HepG2 (cell line): ENCODE measurements at regions not wholly inside any gene's neighbourhood (a gene's known extent, or its start where the extent isn't known, plus 50 kb on each side); places are given as distances from the start of the nearest gene placed in this dataset.

Source experiments
- AKAP8 ChIP-seq: sonication (generic); formaldehyde crosslinking; IDR thresholded peaks from 2 replicates; pipeline ENCODE4 v1.5.1; 2020; ENCODE audit warnings: mild to moderate bottlenecking, missing genetic modification reagents
- ATF7-NPFF ChIP-seq: sonication (generic); formaldehyde crosslinking; IDR thresholded peaks from 2 replicates; pipeline ENCODE4 v1.8.1; 2023; ENCODE audit warnings: mild to moderate bottlenecking, low read depth, missing genetic modification reagents, moderate library complexity
- DRAP1 ChIP-seq: IDR thresholded peaks from 2 replicates; pipeline ENCODE4 v1.6.1; 2016; ENCODE audit warnings: missing genetic modification reagents, missing compliant biosample characterization
- GATAD2A ChIP-seq: IDR thresholded peaks from 2 replicates; pipeline ENCODE4 v1.6.1; 2016
- HMGXB4 ChIP-seq, 2 experiments: sonication (generic) in 1 of 2; formaldehyde crosslinking in 1 of 2; IDR thresholded peaks; 2 replicates each; pipeline versions ENCODE4 v1.4.0 to v1.6.1; 2018 to 2020; ENCODE audit warnings: missing genetic modification reagents in 2 of 2, borderline replicate concordance in 1 of 2, low read depth in 1 of 2, mild to moderate bottlenecking in 1 of 2, missing biosample characterization in 1 of 2
- KDM6A ChIP-seq: IDR thresholded peaks from 2 replicates; pipeline ENCODE4 v1.6.1; 2016; ENCODE audit warnings: low read depth
- NONO ChIP-seq, 2 experiments: fragments of 450-650 bp in 1 of 2; sonication (generic) in 1 of 2; formaldehyde crosslinking in 1 of 2; IDR thresholded peaks in 1 of 2; conservative IDR thresholded peaks in 1 of 2; 2 replicates each; pipeline versions ENCODE4 v1.6.1 to v1.8.0; 2017 to 2022; ENCODE audit warnings: mild to moderate bottlenecking in 1 of 2, missing genetic modification reagents in 1 of 2, moderate library complexity in 1 of 2
- RBM22 ChIP-seq: fragments of 200-400 bp; formaldehyde crosslinking; optimal IDR thresholded peaks from 2 replicates; pipeline ENCODE3; 2017; ENCODE audit warnings: mild to moderate bottlenecking, low read length, moderate library complexity
- SRY ChIP-seq: sonication (generic); formaldehyde crosslinking; IDR thresholded peaks from 2 replicates; pipeline ENCODE4 v1.8.0; 2022; ENCODE audit warnings: mild to moderate bottlenecking, missing genetic modification reagents
- TCF7L2 ChIP-seq: IDR thresholded peaks from 2 replicates; pipeline ENCODE4 v1.6.1; 2011; ENCODE audit warnings: mild to moderate bottlenecking, low read depth, low read length, moderate library complexity
- THAP7 ChIP-seq: sonication (generic); formaldehyde crosslinking; IDR thresholded peaks from 2 replicates; pipeline ENCODE4 v1.8.1; 2023; ENCODE audit warnings: mild to moderate bottlenecking, missing genetic modification reagents
- USF2 ChIP-seq, 2 experiments: sonication (generic) in 1 of 2; formaldehyde crosslinking in 1 of 2; IDR thresholded peaks; 2 replicates each; pipeline versions ENCODE4 v1.5.1 to v1.6.1; 2011 to 2020; ENCODE audit warnings: borderline replicate concordance in 1 of 2, low read depth in 1 of 2, low read length in 1 of 2, mild to moderate bottlenecking in 1 of 2, missing genetic modification reagents in 1 of 2, moderate library complexity in 1 of 2
- ZC3H13 ChIP-seq: sonication (generic); formaldehyde crosslinking; IDR thresholded peaks from 2 replicates; pipeline ENCODE4 v1.8.1; 2023; ENCODE audit warnings: mild to moderate bottlenecking, missing genetic modification reagents, moderate library complexity
- ZFP36L2 ChIP-seq: sonication (generic); formaldehyde crosslinking; IDR thresholded peaks from 2 replicates; pipeline ENCODE4 v1.4.0; 2020; ENCODE audit warnings: missing genetic modification reagents
- ZNF326 ChIP-seq: sonication (generic); formaldehyde crosslinking; IDR thresholded peaks from 2 replicates; pipeline ENCODE4 v1.4.0; 2020; ENCODE audit warnings: missing genetic modification reagents, borderline replicate concordance
- ZNF567 ChIP-seq: sonication (generic); formaldehyde crosslinking; IDR thresholded peaks from 2 replicates; pipeline ENCODE4 v1.8.1; 2023; ENCODE audit warnings: mild to moderate bottlenecking, missing genetic modification reagents, borderline replicate concordance
- ZNF646 ChIP-seq: sonication (generic); formaldehyde crosslinking; IDR thresholded peaks from 2 replicates; pipeline ENCODE4 v1.9.0; 2021; ENCODE audit warnings: mild to moderate bottlenecking, missing genetic modification reagents
- ZSCAN9 ChIP-seq: IDR thresholded peaks from 2 replicates; pipeline ENCODE4 v1.6.1; 2016; ENCODE audit warnings: borderline replicate concordance

GRCh38 chrX:109830704-109831206 is 97.7 kb upstream of the ACSL4 start (continued):
- TF ChIP-seq GATAD2A (no peak; the same call in 1 of the 2 replicates), ZFP36L2 (CRISPR knock-in tag) (no peak), ZNF567 (CRISPR knock-in tag) (no peak), DRAP1 (CRISPR knock-in tag) (no peak), ZC3H13 (CRISPR knock-in tag) (no peak), ZSCAN9 (CRISPR knock-in tag) (no peak), SRY (CRISPR knock-in tag) (no peak), TCF7L2 (peak; percentile 56; the same call in 1 of the 2 replicates), NONO (IDR thresholded peaks at IDR 0.05) (no peak), NONO (CRISPR knock-in tag; conservative IDR thresholded peaks at IDR 0.05) (no peak), ATF7-NPFF (CRISPR knock-in tag) (no peak), ZNF646 (CRISPR knock-in tag) (no peak), USF2 (IDR thresholded peaks at IDR 0.05; ENCODE audit: low read depth, low read length) (no peak), USF2 (CRISPR knock-in tag; IDR thresholded peaks at IDR 0.05; ENCODE audit: borderline replicate concordance) (no peak), KDM6A (CRISPR knock-in tag) (0 out of 2 replicates have a peak, but pooled peaks have one; percentile 32), AKAP8 (CRISPR knock-in tag) (no peak), ZNF326 (CRISPR knock-in tag) (no peak), HMGXB4 (CRISPR knock-in tag; IDR thresholded peaks at IDR 0.05; ENCODE audit: borderline replicate concordance in 1 of 2, low read depth in 1 of 2) (no peak), THAP7 (CRISPR knock-in tag) (no peak), RBM22 (no peak)
